GM12892 (cell line): ENCODE measurements at regions not wholly inside any gene's neighbourhood (a gene's known extent, or its start where the extent isn't known, plus 50 kb on each side); places are given as distances from the start of the nearest gene placed in this dataset.

Experiments
- POLR2A ChIP-seq: IDR thresholded peaks from 2 replicates; pipeline ENCODE4 v1.6.1; 2011; ENCODE audit warnings: low read depth, low read length, control low read depth
- POLR2AphosphoS5 ChIP-seq: IDR thresholded peaks from 2 replicates; pipeline ENCODE4 v1.6.1; 2011; ENCODE audit warnings: low read depth, low read length, control low read depth
- TAF1 ChIP-seq: IDR thresholded peaks from 2 replicates; pipeline ENCODE4 v1.6.1; 2011; ENCODE audit warnings: low read depth, mild to moderate bottlenecking, control low read depth, low read length, borderline replicate concordance

GRCh38 chr20:53662595-53662994 lies 69.0 kb upstream of the ZNF217 start:
- TF ChIP-seq TAF1 (no peak), POLR2A (no peak), POLR2AphosphoS5 (no peak)
